Karpas-422 (cell line): ENCODE measurements at regions not wholly inside any gene's neighbourhood (a gene's known extent, or its start where the extent isn't known, plus 50 kb on each side); places are given as distances from the start of the nearest gene placed in this dataset.

ENCODE experiments used
- DNase-seq: peaks from one replicate; pipeline ENCODE4 v3.0.0-alpha.2; 2015
- H2AFZ ChIP-seq: fragments of 200-600 bp; sonication (generic); 2 replicates; pipeline ENCODE4 v1.6.1; 2014; ENCODE audit warnings: antibody characterized with exemption, low read length, mixed read lengths
- H3K27ac ChIP-seq: fragments of 200-600 bp; sonication (generic); 2 replicates; pipeline ENCODE4 v1.5.1; 2014; ENCODE audit warnings: mild to moderate bottlenecking, low read length, moderate library complexity
- H3K27me3 ChIP-seq: fragments of 200-600 bp; sonication (generic); 2 replicates; pipeline ENCODE4 v1.6.1; 2014; ENCODE audit warnings: low read length, mixed read lengths
- H3K36me3 ChIP-seq: fragments of 200-600 bp; sonication (generic); 2 replicates; pipeline ENCODE4 v1.6.1; 2014; ENCODE audit warnings: low read length, mixed read lengths; ENCODE audit not compliant: insufficient read depth
- H3K4me1 ChIP-seq: fragments of 200-600 bp; sonication (generic); 2 replicates; pipeline ENCODE4 v1.6.1; 2014; ENCODE audit warnings: mild to moderate bottlenecking, low read length, mixed read lengths
- H3K4me2 ChIP-seq: fragments of 200-600 bp; sonication (generic); 2 replicates; pipeline ENCODE4 v1.6.1; 2014; ENCODE audit warnings: low read length, low read depth, mild to moderate bottlenecking; ENCODE audit not compliant: poor library complexity, severe bottlenecking
- H3K4me3 ChIP-seq: fragments of 200-600 bp; sonication (generic); 2 replicates; pipeline ENCODE4 v1.5.1; 2014; ENCODE audit warnings: mild to moderate bottlenecking, antibody characterized with exemption, low read length, mixed read lengths
- H3K79me2 ChIP-seq: fragments of 200-600 bp; sonication (generic); 2 replicates; pipeline ENCODE4 v1.6.1; 2014; ENCODE audit warnings: mild to moderate bottlenecking, low read length, mixed read lengths
- H3K9ac ChIP-seq: fragments of 200-600 bp; sonication (generic); 2 replicates; pipeline ENCODE4 v1.6.0; 2014; ENCODE audit warnings: low read length
- H3K9me2 ChIP-seq: fragments of 200-600 bp; sonication (generic), shearing (Covaris generic); replicated peaks from 2 replicates; pipeline ENCODE4 v1.6.0; 2014; ENCODE audit warnings: mild to moderate bottlenecking, low read length, moderate library complexity; ENCODE audit not compliant: insufficient read depth
- H3K9me3 ChIP-seq: fragments of 300-700, 200-600 bp; sonication (generic); 2 replicates; pipeline ENCODE4 v1.6.1; 2014; ENCODE audit warnings: low read length, mixed read lengths
- H4K20me1 ChIP-seq: fragments of 200-600 bp; sonication (generic); 2 replicates; pipeline ENCODE4 v1.6.1; 2014; ENCODE audit warnings: mild to moderate bottlenecking, antibody characterized with exemption, low read length, low read depth; ENCODE audit not compliant: insufficient read depth

- Histone ChIP-seq H3K4me3 (no peak overlapping the region), H3K27ac (no peak overlapping the region), H2AFZ (no peak overlapping the region), H3K79me2 (no peaks in the 10 kb centered on the region), H3K9me2 (no peaks in the 10 kb centered on the region), H3K27me3 (no peaks in the 10 kb centered on the region), H3K9me3 (peaks cover 14% of the 10 kb centered on the region), H4K20me1 (no peaks in the 10 kb centered on the region), H3K4me2 (no peak overlapping the region), H3K36me3 (no peaks in the 10 kb centered on the region), H3K9ac (no peak overlapping the region), H3K4me1 (no peaks in the 10 kb centered on the region)
- DNase-seq, result no peak
Observed at GRCh38 chr11:23679041-23679440, 817.8 kb upstream of the LUZP2 start.

- peaks cover 5% of the 10 kb centered on the region for H3K9me3 ChIP-seq
- no peaks in the 10 kb centered on the region for H3K79me2 ChIP-seq
- no peaks in the 10 kb centered on the region for H3K9me2 ChIP-seq
- no peak overlapping the region for H3K4me2 ChIP-seq
- no peak overlapping the region for H3K4me3 ChIP-seq
- no peak overlapping the region for H3K9ac ChIP-seq
- no peaks in the 10 kb centered on the region for H3K27me3 ChIP-seq
- H2AFZ ChIP-seq, result no peak overlapping the region
- H3K4me1 ChIP-seq, result no peaks in the 10 kb centered on the region
- no peaks in the 10 kb centered on the region for H4K20me1 ChIP-seq
- H3K36me3 ChIP-seq, result no peaks in the 10 kb centered on the region
- no peak for DNase-seq
- H3K27ac ChIP-seq, result no peak overlapping the region
Observed at GRCh38 chr11:23679981-23680380, 816.9 kb upstream of the LUZP2 start.

- no peaks in the 10 kb centered on the region for H3K4me1 ChIP-seq
- no peaks in the 10 kb centered on the region for H3K79me2 ChIP-seq
- H3K27ac ChIP-seq, result no peak overlapping the region
- H3K27me3 ChIP-seq, result no peaks in the 10 kb centered on the region
- no peaks in the 10 kb centered on the region for H4K20me1 ChIP-seq
- no peak overlapping the region for H2AFZ ChIP-seq
- H3K9ac ChIP-seq, result no peak overlapping the region
- H3K9me3 ChIP-seq, result peaks cover 5% of the 10 kb centered on the region
- no peak overlapping the region for H3K4me2 ChIP-seq
- H3K4me3 ChIP-seq, result no peak overlapping the region
- DNase-seq, result no peak
- H3K9me2 ChIP-seq, result no peaks in the 10 kb centered on the region
- H3K36me3 ChIP-seq, result no peaks in the 10 kb centered on the region
Observed at GRCh38 chr11:23680488-23681230, 816.2 kb upstream of the LUZP2 start.

GRCh38 chr11:23684701-23685100, 812.2 kb upstream of the LUZP2 start:
- Histone ChIP-seq H2AFZ (no peak overlapping the region), H4K20me1 (no peaks in the 10 kb centered on the region), H3K79me2 (no peaks in the 10 kb centered on the region), H3K36me3 (no peaks in the 10 kb centered on the region), H3K9ac (no peak overlapping the region), H3K4me1 (no peaks in the 10 kb centered on the region), H3K27me3 (no peaks in the 10 kb centered on the region), H3K9me3 (peaks cover 15% of the 10 kb centered on the region), H3K4me3 (no peak overlapping the region), H3K4me2 (no peak overlapping the region), H3K9me2 (no peaks in the 10 kb centered on the region), H3K27ac (no peak overlapping the region)
- no peak for DNase-seq

- H3K4me1 ChIP-seq, result no peaks in the 10 kb centered on the region
- DNase-seq, result no peak
- no peak overlapping the region for H3K27ac ChIP-seq
- no peaks in the 10 kb centered on the region for H3K27me3 ChIP-seq
- H4K20me1 ChIP-seq, result no peaks in the 10 kb centered on the region
- H3K9me2 ChIP-seq, result no peaks in the 10 kb centered on the region
- H3K4me2 ChIP-seq, result no peak overlapping the region
- no peak overlapping the region for H3K4me3 ChIP-seq
- H3K79me2 ChIP-seq, result no peaks in the 10 kb centered on the region
- no peak overlapping the region for H2AFZ ChIP-seq
- peaks cover 25% of the 10 kb centered on the region for H3K9me3 ChIP-seq
- H3K9ac ChIP-seq, result no peak overlapping the region
- no peaks in the 10 kb centered on the region for H3K36me3 ChIP-seq
Observed at GRCh38 chr11:23687991-23688390, 808.9 kb upstream of the LUZP2 start.

- Histone ChIP-seq H3K27ac (no peak overlapping the region), H3K9me3 (peaks cover 23% of the 10 kb centered on the region), H2AFZ (no peak overlapping the region), H3K4me1 (no peaks in the 10 kb centered on the region), H3K27me3 (no peaks in the 10 kb centered on the region), H3K4me2 (no peak overlapping the region), H3K36me3 (no peaks in the 10 kb centered on the region), H4K20me1 (no peaks in the 10 kb centered on the region), H3K4me3 (no peak overlapping the region), H3K9me2 (no peaks in the 10 kb centered on the region), H3K9ac (no peak overlapping the region), H3K79me2 (no peaks in the 10 kb centered on the region)
- DNase-seq, result no peak
Observed at GRCh38 chr11:23688411-23688810, 808.4 kb upstream of the LUZP2 start.

GRCh38 chr11:23688835-23689234, 808.0 kb upstream of the LUZP2 start:
- Histone ChIP-seq H3K9ac (no peak overlapping the region), H3K4me3 (no peak overlapping the region), H2AFZ (no peak overlapping the region), H3K36me3 (no peaks in the 10 kb centered on the region), H3K4me1 (no peaks in the 10 kb centered on the region), H3K27ac (no peak overlapping the region), H4K20me1 (no peaks in the 10 kb centered on the region), H3K4me2 (no peak overlapping the region), H3K27me3 (no peaks in the 10 kb centered on the region), H3K79me2 (no peaks in the 10 kb centered on the region), H3K9me3 (peaks cover 23% of the 10 kb centered on the region), H3K9me2 (no peaks in the 10 kb centered on the region)
- DNase-seq, result no peak

GRCh38 chr11:23696688-23697415, 800.0 kb upstream of the LUZP2 start:
- Histone ChIP-seq H3K27ac (no peak overlapping the region), H3K36me3 (no peaks in the 10 kb centered on the region), H3K9me2 (no peaks in the 10 kb centered on the region), H3K4me2 (no peak overlapping the region), H3K79me2 (no peaks in the 10 kb centered on the region), H3K9me3 (peaks cover 16% of the 10 kb centered on the region), H2AFZ (no peak overlapping the region), H3K9ac (no peak overlapping the region), H3K4me3 (no peak overlapping the region), H3K4me1 (no peaks in the 10 kb centered on the region), H3K27me3 (no peaks in the 10 kb centered on the region), H4K20me1 (no peaks in the 10 kb centered on the region)
- no peak for DNase-seq
